WTC11 (cell line): ENCODE measurements at regions not wholly inside any gene's neighbourhood (a gene's known extent, or its start where the extent isn't known, plus 50 kb on each side); places are given as distances from the start of the nearest gene placed in this dataset.

Source experiments
- ATAC-seq: fragments of 200-7000 bp; cut with Tn5 transposase; 2 replicates; pipeline ENCODE4 v1.10.0; 2021; ENCODE audit warnings: mild to moderate bottlenecking, moderate library complexity
- CTCF ChIA-PET: fragments of 300-600 bp; sonication (Branson Sonifier 250); formaldehyde crosslinking; loops from one replicate; lab custom pipeline; 2021; ENCODE audit warnings: antibody characterized with exemption; lab: Charles Lee
- POLR2A ChIA-PET: fragments of 350-600 bp; sonication (Branson Sonifier 250); formaldehyde crosslinking; loops from one replicate; lab custom pipeline; 2021; ENCODE audit warnings: antibody characterized with exemption; lab: Charles Lee
- DNase-seq: peaks from one replicate; pipeline ENCODE4 v3.0.0; 2021; ENCODE audit warnings: low spot score
- H3K27ac Mint-ChIP-seq: 2 replicates; pipeline ENCODE4 v1.8.0; 2021; ENCODE audit warnings: mixed read lengths
- H3K27me3 Mint-ChIP-seq: 2 replicates; pipeline ENCODE4 v1.8.0; 2021; ENCODE audit warnings: low read depth, mild to moderate bottlenecking, moderate library complexity, mixed read lengths
- H3K36me3 Mint-ChIP-seq: 2 replicates; pipeline ENCODE4 v1.8.0; 2021; ENCODE audit warnings: mixed read lengths
- H3K4me1 Mint-ChIP-seq: 2 replicates; pipeline ENCODE4 v1.8.0; 2022; ENCODE audit warnings: mixed read lengths
- H3K4me3 Mint-ChIP-seq: 2 replicates; pipeline ENCODE4 v1.8.0; 2021; ENCODE audit warnings: mild to moderate bottlenecking, moderate library complexity, mixed read lengths
- H3K9me3 Mint-ChIP-seq: 2 replicates; pipeline ENCODE4 v1.8.0; 2021; ENCODE audit warnings: mixed read lengths
- CBFB ChIP-seq: sonication (generic); formaldehyde crosslinking; IDR thresholded peaks from 2 replicates; pipeline ENCODE4 v1.8.1; 2022; ENCODE audit warnings: mild to moderate bottlenecking, low read depth, missing genetic modification reagents
- ETV6 ChIP-seq: sonication (generic); formaldehyde crosslinking; IDR thresholded peaks from 2 replicates; pipeline ENCODE4 v1.8.1; 2022; ENCODE audit warnings: mild to moderate bottlenecking, missing genetic modification reagents
- IRF2 ChIP-seq: sonication (generic); formaldehyde crosslinking; IDR thresholded peaks from 2 replicates; pipeline ENCODE4 v1.8.0; 2022; ENCODE audit warnings: low read depth, missing genetic modification reagents, borderline replicate concordance
- JAZF1 ChIP-seq: fragments of 250-450 bp; sonication (Bioruptor Pico); IDR thresholded peaks from 2 replicates; pipeline ENCODE4 v1.9.0; 2021; ENCODE audit warnings: moderate library complexity, mild to moderate bottlenecking, inconsistent platforms
- NR2C2 ChIP-seq: sonication (generic); formaldehyde crosslinking; IDR thresholded peaks from 2 replicates; pipeline ENCODE4 v1.8.0; 2022; ENCODE audit warnings: mild to moderate bottlenecking, missing genetic modification reagents
- OVOL2 ChIP-seq: fragments of 250-450 bp; sonication (Bioruptor Pico); IDR thresholded peaks from 2 replicates; pipeline ENCODE4 v1.9.0; 2021; ENCODE audit warnings: mild to moderate bottlenecking, borderline replicate concordance
- RELA ChIP-seq: sonication (generic); formaldehyde crosslinking; IDR thresholded peaks from 2 replicates; pipeline ENCODE4 v1.8.1; 2022; ENCODE audit warnings: missing genetic modification reagents, mild to moderate bottlenecking, borderline replicate concordance
- SMAD4 ChIP-seq: sonication (generic); formaldehyde crosslinking; IDR thresholded peaks from 2 replicates; pipeline ENCODE4 v1.8.0; 2022; ENCODE audit warnings: mild to moderate bottlenecking, missing genetic modification reagents
- ZNF232 ChIP-seq: sonication (generic); formaldehyde crosslinking; IDR thresholded peaks from 2 replicates; pipeline ENCODE4 v1.8.0; 2022; ENCODE audit warnings: mild to moderate bottlenecking, missing genetic modification reagents
- TF ChIP-seq, protein P1 (sequence below): sonication (generic); formaldehyde crosslinking; IDR thresholded peaks from 2 replicates; pipeline ENCODE4 v1.8.0; 2023; ENCODE audit warnings: mild to moderate bottlenecking, missing genetic modification reagents
- TF ChIP-seq, protein P2 (sequence below): sonication (generic); formaldehyde crosslinking; IDR thresholded peaks from 2 replicates; pipeline ENCODE4 v1.8.1; 2022; ENCODE audit warnings: missing genetic modification reagents, borderline replicate concordance
- TF ChIP-seq, protein P3 (sequence below): fragments of 250-450 bp; sonication (Bioruptor Pico); IDR thresholded peaks from 2 replicates; pipeline ENCODE4 v2.1.2; 2022; ENCODE audit warnings: mild to moderate bottlenecking, moderate library complexity
- TF ChIP-seq, protein P4 (sequence below): sonication (generic); formaldehyde crosslinking; conservative IDR thresholded peaks from 2 replicates; pipeline ENCODE4 v1.8.1; 2023; ENCODE audit warnings: mild to moderate bottlenecking, low read depth, missing genetic modification reagents, moderate library complexity
- TF ChIP-seq, protein P5 (sequence below): fragments of 250-450 bp; sonication (Bioruptor Pico); IDR thresholded peaks from 2 replicates; pipeline ENCODE4 v1.9.0; 2021; ENCODE audit warnings: mild to moderate bottlenecking
- TF ChIP-seq, protein P6 (sequence below): sonication (generic); formaldehyde crosslinking; conservative IDR thresholded peaks from 2 replicates; pipeline ENCODE4 v1.8.1; 2022; ENCODE audit warnings: mild to moderate bottlenecking, missing genetic modification reagents
- TF ChIP-seq, protein P7 (sequence below): sonication (generic); formaldehyde crosslinking; IDR thresholded peaks from 2 replicates; pipeline ENCODE4 v1.8.1; 2022; ENCODE audit warnings: mild to moderate bottlenecking, moderate library complexity, missing genetic modification reagents

DNA sequence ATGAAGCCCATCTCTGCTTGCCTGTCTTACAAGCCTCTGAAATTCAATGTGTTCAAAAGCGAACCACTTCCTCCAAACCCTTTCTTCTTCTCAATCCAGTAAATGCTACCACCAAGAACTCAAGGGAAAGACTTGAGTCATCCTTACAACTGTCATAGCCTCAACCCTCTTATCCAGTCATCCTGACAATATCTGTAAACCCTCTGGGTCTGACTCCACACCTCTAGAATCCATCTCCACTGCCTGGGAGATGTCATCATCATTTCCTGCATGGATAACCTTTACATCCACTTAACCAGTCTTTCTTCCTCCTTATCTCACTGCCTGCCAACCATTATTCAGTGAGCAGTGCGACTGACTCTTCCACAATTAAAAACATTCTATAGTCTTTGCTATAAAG, 441.1 kb downstream of the SETD4 start:
- Mint-ChIP-seq H3K4me3 (no peak overlapping the region), H3K27me3 (no peaks in the 10 kb centered on the region), H3K4me1 (peaks cover 19% of the 10 kb centered on the region), H3K9me3 (peaks cover 8% of the 10 kb centered on the region; the same call in 1 of the 2 replicates), H3K27ac (no peak overlapping the region), H3K36me3 (no peaks in the 10 kb centered on the region)
- CTCF ChIA-PET, result no interaction called here
- DNase-seq, result no peak
- TF ChIP-seq CBFB (CRISPR knock-in tag), result no peak
- TF ChIP-seq, protein P1, sequence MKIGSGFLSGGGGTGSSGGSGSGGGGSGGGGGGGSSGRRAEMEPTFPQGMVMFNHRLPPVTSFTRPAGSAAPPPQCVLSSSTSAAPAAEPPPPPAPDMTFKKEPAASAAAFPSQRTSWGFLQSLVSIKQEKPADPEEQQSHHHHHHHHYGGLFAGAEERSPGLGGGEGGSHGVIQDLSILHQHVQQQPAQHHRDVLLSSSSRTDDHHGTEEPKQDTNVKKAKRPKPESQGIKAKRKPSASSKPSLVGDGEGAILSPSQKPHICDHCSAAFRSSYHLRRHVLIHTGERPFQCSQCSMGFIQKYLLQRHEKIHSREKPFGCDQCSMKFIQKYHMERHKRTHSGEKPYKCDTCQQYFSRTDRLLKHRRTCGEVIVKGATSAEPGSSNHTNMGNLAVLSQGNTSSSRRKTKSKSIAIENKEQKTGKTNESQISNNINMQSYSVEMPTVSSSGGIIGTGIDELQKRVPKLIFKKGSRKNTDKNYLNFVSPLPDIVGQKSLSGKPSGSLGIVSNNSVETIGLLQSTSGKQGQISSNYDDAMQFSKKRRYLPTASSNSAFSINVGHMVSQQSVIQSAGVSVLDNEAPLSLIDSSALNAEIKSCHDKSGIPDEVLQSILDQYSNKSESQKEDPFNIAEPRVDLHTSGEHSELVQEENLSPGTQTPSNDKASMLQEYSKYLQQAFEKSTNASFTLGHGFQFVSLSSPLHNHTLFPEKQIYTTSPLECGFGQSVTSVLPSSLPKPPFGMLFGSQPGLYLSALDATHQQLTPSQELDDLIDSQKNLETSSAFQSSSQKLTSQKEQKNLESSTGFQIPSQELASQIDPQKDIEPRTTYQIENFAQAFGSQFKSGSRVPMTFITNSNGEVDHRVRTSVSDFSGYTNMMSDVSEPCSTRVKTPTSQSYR (CRISPR knock-in tag), result no peak
- no peak for TF ChIP-seq ZNF232 (CRISPR knock-in tag)
- TF ChIP-seq, protein P2, sequence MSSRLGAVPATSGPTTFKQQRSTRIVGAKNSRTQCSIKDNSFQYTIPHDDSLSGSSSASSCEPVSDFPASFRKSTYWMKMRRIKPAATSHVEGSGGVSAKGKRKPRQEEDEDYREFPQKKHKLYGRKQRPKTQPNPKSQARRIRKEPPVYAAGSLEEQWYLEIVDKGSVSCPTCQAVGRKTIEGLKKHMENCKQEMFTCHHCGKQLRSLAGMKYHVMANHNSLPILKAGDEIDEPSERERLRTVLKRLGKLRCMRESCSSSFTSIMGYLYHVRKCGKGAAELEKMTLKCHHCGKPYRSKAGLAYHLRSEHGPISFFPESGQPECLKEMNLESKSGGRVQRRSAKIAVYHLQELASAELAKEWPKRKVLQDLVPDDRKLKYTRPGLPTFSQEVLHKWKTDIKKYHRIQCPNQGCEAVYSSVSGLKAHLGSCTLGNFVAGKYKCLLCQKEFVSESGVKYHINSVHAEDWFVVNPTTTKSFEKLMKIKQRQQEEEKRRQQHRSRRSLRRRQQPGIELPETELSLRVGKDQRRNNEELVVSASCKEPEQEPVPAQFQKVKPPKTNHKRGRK (CRISPR knock-in tag), result no peak
- TF ChIP-seq ETV6, result no peak
- no peak for TF ChIP-seq JAZF1 (CRISPR knock-in tag)
- TF ChIP-seq, protein P3, sequence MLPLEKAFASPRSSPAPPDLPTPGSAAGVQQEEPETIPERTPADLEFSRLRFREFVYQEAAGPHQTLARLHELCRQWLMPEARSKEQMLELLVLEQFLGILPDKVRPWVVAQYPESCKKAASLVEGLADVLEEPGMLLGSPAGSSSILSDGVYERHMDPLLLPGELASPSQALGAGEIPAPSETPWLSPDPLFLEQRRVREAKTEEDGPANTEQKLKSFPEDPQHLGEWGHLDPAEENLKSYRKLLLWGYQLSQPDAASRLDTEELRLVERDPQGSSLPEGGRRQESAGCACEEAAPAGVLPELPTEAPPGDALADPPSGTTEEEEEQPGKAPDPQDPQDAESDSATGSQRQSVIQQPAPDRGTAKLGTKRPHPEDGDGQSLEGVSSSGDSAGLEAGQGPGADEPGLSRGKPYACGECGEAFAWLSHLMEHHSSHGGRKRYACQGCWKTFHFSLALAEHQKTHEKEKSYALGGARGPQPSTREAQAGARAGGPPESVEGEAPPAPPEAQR, result no peak
- TF ChIP-seq, protein P4, sequence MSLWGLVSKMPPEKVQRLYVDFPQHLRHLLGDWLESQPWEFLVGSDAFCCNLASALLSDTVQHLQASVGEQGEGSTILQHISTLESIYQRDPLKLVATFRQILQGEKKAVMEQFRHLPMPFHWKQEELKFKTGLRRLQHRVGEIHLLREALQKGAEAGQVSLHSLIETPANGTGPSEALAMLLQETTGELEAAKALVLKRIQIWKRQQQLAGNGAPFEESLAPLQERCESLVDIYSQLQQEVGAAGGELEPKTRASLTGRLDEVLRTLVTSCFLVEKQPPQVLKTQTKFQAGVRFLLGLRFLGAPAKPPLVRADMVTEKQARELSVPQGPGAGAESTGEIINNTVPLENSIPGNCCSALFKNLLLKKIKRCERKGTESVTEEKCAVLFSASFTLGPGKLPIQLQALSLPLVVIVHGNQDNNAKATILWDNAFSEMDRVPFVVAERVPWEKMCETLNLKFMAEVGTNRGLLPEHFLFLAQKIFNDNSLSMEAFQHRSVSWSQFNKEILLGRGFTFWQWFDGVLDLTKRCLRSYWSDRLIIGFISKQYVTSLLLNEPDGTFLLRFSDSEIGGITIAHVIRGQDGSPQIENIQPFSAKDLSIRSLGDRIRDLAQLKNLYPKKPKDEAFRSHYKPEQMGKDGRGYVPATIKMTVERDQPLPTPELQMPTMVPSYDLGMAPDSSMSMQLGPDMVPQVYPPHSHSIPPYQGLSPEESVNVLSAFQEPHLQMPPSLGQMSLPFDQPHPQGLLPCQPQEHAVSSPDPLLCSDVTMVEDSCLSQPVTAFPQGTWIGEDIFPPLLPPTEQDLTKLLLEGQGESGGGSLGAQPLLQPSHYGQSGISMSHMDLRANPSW, result no peak
- TF ChIP-seq NR2C2 (CRISPR knock-in tag), result no peak
- TF ChIP-seq, protein P5, sequence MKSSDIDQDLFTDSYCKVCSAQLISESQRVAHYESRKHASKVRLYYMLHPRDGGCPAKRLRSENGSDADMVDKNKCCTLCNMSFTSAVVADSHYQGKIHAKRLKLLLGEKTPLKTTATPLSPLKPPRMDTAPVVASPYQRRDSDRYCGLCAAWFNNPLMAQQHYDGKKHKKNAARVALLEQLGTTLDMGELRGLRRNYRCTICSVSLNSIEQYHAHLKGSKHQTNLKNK (CRISPR knock-in tag), result no peak
- TF ChIP-seq, protein P6, sequence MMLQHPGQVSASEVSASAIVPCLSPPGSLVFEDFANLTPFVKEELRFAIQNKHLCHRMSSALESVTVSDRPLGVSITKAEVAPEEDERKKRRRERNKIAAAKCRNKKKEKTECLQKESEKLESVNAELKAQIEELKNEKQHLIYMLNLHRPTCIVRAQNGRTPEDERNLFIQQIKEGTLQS (CRISPR knock-in tag), result no peak
- TF ChIP-seq OVOL2, result no peak
- POLR2A ChIA-PET, result no interaction called here
- ATAC-seq, result no peak

DNA sequence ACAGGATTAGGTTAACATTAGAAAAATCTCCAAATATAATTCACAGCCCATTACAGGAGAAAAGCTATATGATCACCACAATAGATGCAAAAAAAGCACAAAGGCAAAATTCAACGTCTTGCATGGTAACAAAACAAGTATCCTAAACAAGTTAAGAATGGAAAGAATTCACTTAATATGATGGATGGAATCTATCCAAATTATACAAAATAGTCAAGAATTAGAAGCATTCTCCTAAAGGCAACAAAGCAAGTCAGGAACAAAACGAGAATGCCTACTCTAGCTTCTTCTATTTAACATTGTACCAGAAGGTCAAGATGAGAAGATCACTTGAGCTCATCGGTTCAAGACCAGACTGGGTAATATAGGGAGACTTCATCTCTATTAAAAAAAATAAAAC, 442.8 kb downstream of the SETD4 start:
- no peaks in the 10 kb centered on the region for H3K36me3 Mint-ChIP-seq
- DNase-seq, result no peak
- POLR2A ChIA-PET, result no interaction called here
- CTCF ChIA-PET, result no interaction called here
- ATAC-seq, result no peak
- peaks cover 15% of the 10 kb centered on the region for H3K4me1 Mint-ChIP-seq
- no peak overlapping the region for H3K27ac Mint-ChIP-seq
- H3K4me3 Mint-ChIP-seq, result no peak overlapping the region
- H3K27me3 Mint-ChIP-seq, result no peaks in the 10 kb centered on the region
- H3K9me3 Mint-ChIP-seq, result peaks cover 8% of the 10 kb centered on the region; the same call in 1 of the 2 replicates
- TF ChIP-seq, protein P7, sequence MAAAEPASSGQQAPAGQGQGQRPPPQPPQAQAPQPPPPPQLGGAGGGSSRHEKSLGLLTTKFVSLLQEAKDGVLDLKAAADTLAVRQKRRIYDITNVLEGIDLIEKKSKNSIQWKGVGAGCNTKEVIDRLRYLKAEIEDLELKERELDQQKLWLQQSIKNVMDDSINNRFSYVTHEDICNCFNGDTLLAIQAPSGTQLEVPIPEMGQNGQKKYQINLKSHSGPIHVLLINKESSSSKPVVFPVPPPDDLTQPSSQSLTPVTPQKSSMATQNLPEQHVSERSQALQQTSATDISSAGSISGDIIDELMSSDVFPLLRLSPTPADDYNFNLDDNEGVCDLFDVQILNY (CRISPR knock-in tag), result no peak
- TF ChIP-seq, protein P6 (CRISPR knock-in tag), result no peak
- no peak for TF ChIP-seq IRF2 (CRISPR knock-in tag)
- TF ChIP-seq, protein P1 (CRISPR knock-in tag), result no peak
- no peak for TF ChIP-seq RELA (CRISPR knock-in tag)
- no peak for TF ChIP-seq SMAD4 (CRISPR knock-in tag)
- TF ChIP-seq, all 79 proteins: peak for 0
